GM12801 (cell line): ENCODE measurements at regions not wholly inside any gene's neighbourhood (a gene's known extent, or its start where the extent isn't known, plus 50 kb on each side); places are given as distances from the start of the nearest gene placed in this dataset.

Source experiments
- CTCF ChIP-seq: IDR thresholded peaks from one replicate; pipeline ENCODE4 v1.5.1; 2011; ENCODE audit warnings: control low read depth; ENCODE audit not compliant: insufficient read length; ENCODE audit errors: extremely low read depth

- no peak for TF ChIP-seq CTCF
Measured at GRCh38 chr5:104611135-104611767, 1048.7 kb upstream of the NUDT12 start.

GRCh38 chr5:104606258-104606829 is 1043.8 kb upstream of the NUDT12 start:
- no peak for TF ChIP-seq CTCF

- TF ChIP-seq CTCF: no peak
Measured at GRCh38 chr5:104599726-104600125, 1037.1 kb upstream of the NUDT12 start.

- TF ChIP-seq CTCF: no peak
Measured at GRCh38 chr5:104598285-104598684, 1035.7 kb upstream of the NUDT12 start.

GRCh38 chr5:104594850-104595249 is 1032.3 kb upstream of the NUDT12 start:
- TF ChIP-seq CTCF: no peak

- no peak for TF ChIP-seq CTCF
Measured at GRCh38 chr5:104576677-104577076, 1014.1 kb upstream of the NUDT12 start.

- no peak for TF ChIP-seq CTCF
Measured at GRCh38 chr5:104573949-104574709, 1011.5 kb upstream of the NUDT12 start.
